ENCODE measurements at regions not wholly inside any gene's neighbourhood (a gene's known extent, or its start where the extent isn't known, plus 50 kb on each side); places are given as distances from the start of the nearest gene placed in this dataset.

GRCh38 chr15:96538491-96538890, 208.0 kb downstream of the NR2F2 start:
- no peak overlapping the region for H3K4me2 ChIP-seq (ENCODE audit: low read length)
- no peaks in the 10 kb centered on the region for H4K20me1 ChIP-seq (ENCODE audit: insufficient read depth, low read length)
- no peaks in the 10 kb centered on the region for H3K4me1 ChIP-seq (ENCODE audit: low read length)
- TF ChIP-seq, protein P1, sequence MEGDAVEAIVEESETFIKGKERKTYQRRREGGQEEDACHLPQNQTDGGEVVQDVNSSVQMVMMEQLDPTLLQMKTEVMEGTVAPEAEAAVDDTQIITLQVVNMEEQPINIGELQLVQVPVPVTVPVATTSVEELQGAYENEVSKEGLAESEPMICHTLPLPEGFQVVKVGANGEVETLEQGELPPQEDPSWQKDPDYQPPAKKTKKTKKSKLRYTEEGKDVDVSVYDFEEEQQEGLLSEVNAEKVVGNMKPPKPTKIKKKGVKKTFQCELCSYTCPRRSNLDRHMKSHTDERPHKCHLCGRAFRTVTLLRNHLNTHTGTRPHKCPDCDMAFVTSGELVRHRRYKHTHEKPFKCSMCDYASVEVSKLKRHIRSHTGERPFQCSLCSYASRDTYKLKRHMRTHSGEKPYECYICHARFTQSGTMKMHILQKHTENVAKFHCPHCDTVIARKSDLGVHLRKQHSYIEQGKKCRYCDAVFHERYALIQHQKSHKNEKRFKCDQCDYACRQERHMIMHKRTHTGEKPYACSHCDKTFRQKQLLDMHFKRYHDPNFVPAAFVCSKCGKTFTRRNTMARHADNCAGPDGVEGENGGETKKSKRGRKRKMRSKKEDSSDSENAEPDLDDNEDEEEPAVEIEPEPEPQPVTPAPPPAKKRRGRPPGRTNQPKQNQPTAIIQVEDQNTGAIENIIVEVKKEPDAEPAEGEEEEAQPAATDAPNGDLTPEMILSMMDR (IDR thresholded peaks at IDR 0.05; ENCODE audit: low read depth, low read length): no peak
- no peak for TF ChIP-seq EZH2phosphoT487 (IDR thresholded peaks at IDR 0.05; ENCODE audit: low read depth)
- H3K9me3 ChIP-seq (ENCODE audit: insufficient read depth, low read length): no peaks in the 10 kb centered on the region
- peaks cover 3% of the 10 kb centered on the region; the same call in 1 of the 2 replicates for H3K27me3 ChIP-seq (ENCODE audit: low read depth, low read length)
- no peak overlapping the region for H3K27ac ChIP-seq (ENCODE audit: low read length)
- no peaks in the 10 kb centered on the region for H3K36me3 ChIP-seq (replicated peaks; ENCODE audit: low read depth, low read length)
- H2AFZ ChIP-seq (ENCODE audit: low read depth, low read length): no peak overlapping the region
- H3K9ac ChIP-seq (ENCODE audit: low read length): no peak overlapping the region
- no peak overlapping the region for H3K4me3 ChIP-seq (ENCODE audit: low read length)
- H3K79me2 ChIP-seq (ENCODE audit: low read length): no peaks in the 10 kb centered on the region

- no peaks in the 10 kb centered on the region for H4K20me1 ChIP-seq (ENCODE audit: insufficient read depth, low read length)
- no peak overlapping the region for H3K9ac ChIP-seq (ENCODE audit: low read length)
- H3K27ac ChIP-seq (ENCODE audit: low read length): no peak overlapping the region
- no peak overlapping the region for H3K4me2 ChIP-seq (ENCODE audit: low read length)
- peaks cover 3% of the 10 kb centered on the region; the same call in 1 of the 2 replicates for H3K27me3 ChIP-seq (ENCODE audit: low read depth, low read length)
- no peak overlapping the region for H2AFZ ChIP-seq (ENCODE audit: low read depth, low read length)
- H3K9me3 ChIP-seq (ENCODE audit: insufficient read depth, low read length): no peaks in the 10 kb centered on the region
- TF ChIP-seq, protein P1 (IDR thresholded peaks at IDR 0.05; ENCODE audit: low read depth, low read length): no peak
- no peak for TF ChIP-seq EZH2phosphoT487 (IDR thresholded peaks at IDR 0.05; ENCODE audit: low read depth)
- no peaks in the 10 kb centered on the region for H3K4me1 ChIP-seq (ENCODE audit: low read length)
- H3K36me3 ChIP-seq (replicated peaks; ENCODE audit: low read depth, low read length): no peaks in the 10 kb centered on the region
- no peak overlapping the region for H3K4me3 ChIP-seq (ENCODE audit: low read length)
- H3K79me2 ChIP-seq (ENCODE audit: low read length): no peaks in the 10 kb centered on the region
Observed at GRCh38 chr15:96540283-96540682, 209.8 kb downstream of the NR2F2 start.

DNA sequence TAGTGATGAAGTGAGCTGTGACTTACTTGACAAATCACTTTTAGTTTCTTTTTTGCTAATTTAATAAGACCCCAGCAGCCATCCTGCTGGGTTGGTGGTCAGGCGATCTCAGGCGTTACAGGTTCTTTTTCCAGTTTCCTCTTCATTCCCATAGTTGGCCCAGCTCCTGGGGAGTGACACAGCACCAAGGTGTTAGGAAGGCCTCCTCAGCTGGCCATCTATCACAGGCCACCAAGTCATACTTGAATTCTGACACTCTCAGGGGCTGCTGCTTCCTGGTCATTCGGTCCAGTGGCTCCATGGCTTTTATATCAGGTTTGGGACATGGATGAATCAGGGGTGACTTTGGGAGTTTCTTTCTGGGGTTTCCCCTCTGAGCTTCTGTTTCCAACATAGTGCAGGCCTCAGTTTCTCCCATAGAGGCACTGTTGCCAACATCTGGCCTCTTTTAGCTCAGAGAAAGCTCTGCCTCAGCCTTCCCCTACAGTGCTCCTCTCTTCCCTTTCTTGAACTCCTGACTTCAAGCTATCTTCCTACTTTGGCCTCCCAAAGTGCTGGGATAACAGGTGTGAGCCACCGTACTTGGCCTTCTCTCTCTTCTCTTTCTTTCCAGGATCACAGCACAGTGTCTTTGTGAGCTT, 211.8 kb downstream of the NR2F2 start:
- TF ChIP-seq, protein P1 (IDR thresholded peaks at IDR 0.05; ENCODE audit: low read depth, low read length): no peak
- TF ChIP-seq EZH2phosphoT487 (IDR thresholded peaks at IDR 0.05; ENCODE audit: low read depth): no peak
- no peaks in the 10 kb centered on the region for H3K79me2 ChIP-seq (ENCODE audit: low read length)
- H3K27ac ChIP-seq (ENCODE audit: low read length): no peak overlapping the region
- H3K4me1 ChIP-seq (ENCODE audit: low read length): no peaks in the 10 kb centered on the region
- H2AFZ ChIP-seq (ENCODE audit: low read depth, low read length): no peak overlapping the region
- H3K36me3 ChIP-seq (replicated peaks; ENCODE audit: low read depth, low read length): no peaks in the 10 kb centered on the region
- no peak overlapping the region for H3K9ac ChIP-seq (ENCODE audit: low read length)
- H3K4me2 ChIP-seq (ENCODE audit: low read length): no peak overlapping the region
- H3K27me3 ChIP-seq (ENCODE audit: low read depth, low read length): peaks cover 3% of the 10 kb centered on the region; the same call in 1 of the 2 replicates
- H3K4me3 ChIP-seq (ENCODE audit: low read length): no peak overlapping the region
- H3K9me3 ChIP-seq (ENCODE audit: insufficient read depth, low read length): no peaks in the 10 kb centered on the region
- no peaks in the 10 kb centered on the region for H4K20me1 ChIP-seq (ENCODE audit: insufficient read depth, low read length)

DNA sequence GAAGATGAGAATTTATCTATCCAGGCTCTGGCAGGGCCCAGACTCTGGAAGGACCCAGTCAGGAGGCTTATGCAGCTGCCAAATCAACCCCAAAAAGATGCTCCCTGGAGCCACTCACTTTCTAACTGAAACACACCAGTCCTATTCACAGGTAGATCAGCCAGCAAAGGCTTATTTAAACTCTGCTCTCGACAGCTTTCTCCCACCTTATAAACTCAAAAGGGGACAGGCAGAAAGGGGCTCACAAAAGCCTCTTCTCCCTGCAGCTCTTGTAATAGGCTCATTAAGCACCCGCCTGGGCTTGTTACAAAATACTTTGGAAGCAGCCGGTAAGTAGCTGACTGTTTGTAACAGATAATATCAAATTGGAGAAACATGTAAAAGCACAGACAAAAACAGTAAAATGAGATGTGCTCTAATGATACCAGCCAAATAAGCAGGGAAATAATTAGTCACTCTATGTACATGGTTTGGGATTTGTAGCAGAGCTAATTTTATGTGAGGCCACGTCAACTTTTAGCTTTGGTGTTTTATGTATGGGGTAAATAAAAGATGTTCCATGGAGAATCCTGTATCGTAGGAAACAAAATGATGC, 213.8 kb downstream of the NR2F2 start:
- Histone ChIP-seq H3K36me3 (replicated peaks; ENCODE audit: low read depth, low read length) (no peaks in the 10 kb centered on the region), H3K9me3 (ENCODE audit: insufficient read depth, low read length) (no peaks in the 10 kb centered on the region), H3K79me2 (ENCODE audit: low read length) (no peaks in the 10 kb centered on the region), H4K20me1 (ENCODE audit: insufficient read depth, low read length) (no peaks in the 10 kb centered on the region), H3K4me1 (ENCODE audit: low read length) (no peaks in the 10 kb centered on the region), H3K27me3 (ENCODE audit: low read depth, low read length) (peaks cover 3% of the 10 kb centered on the region; the same call in 1 of the 2 replicates), H3K27ac (ENCODE audit: low read length) (no peak overlapping the region), H2AFZ (ENCODE audit: low read depth, low read length) (no peak overlapping the region), H3K4me2 (ENCODE audit: low read length) (no peak overlapping the region), H3K9ac (ENCODE audit: low read length) (no peak overlapping the region), H3K4me3 (ENCODE audit: low read length) (no peak overlapping the region)
- TF ChIP-seq, protein P1 (IDR thresholded peaks at IDR 0.05; ENCODE audit: low read depth, low read length): no peak
- TF ChIP-seq EZH2phosphoT487 (IDR thresholded peaks at IDR 0.05; ENCODE audit: low read depth): no peak

All from OCI-LY3 (cell line).